GM12878 (cell line): ENCODE measurements at regions not wholly inside any gene's neighbourhood (a gene's known extent, or its start where the extent isn't known, plus 50 kb on each side); places are given as distances from the start of the nearest gene placed in this dataset.

ENCODE experiments used
- ATAC-seq: fragments of 200-7000 bp; cut with Tn5 transposase; 3 replicates; pipeline ENCODE4 v1.9.1; 2020; ENCODE audit warnings: mild to moderate bottlenecking, moderate library complexity
- BruUV-seq: library from RNA; stranded (reverse); fragments of 400-500 nt; replicated peaks from 2 replicates; lab custom pipeline; 2021; lab: Mats Ljungman, UMichigan
- CTCF ChIA-PET: fragments of 300-600 bp; sonication (Branson Sonifier 250); formaldehyde crosslinking; extraction: SDS; loops from one replicate; lab custom pipeline; 2021; ENCODE audit warnings: inconsistent platforms; lab: Yijun Ruan, JAX
- POLR2A ChIA-PET: fragments of 350-600 bp; formaldehyde crosslinking; extraction: SDS; loops from one replicate; lab custom pipeline; 2021; ENCODE audit warnings: inconsistent platforms; lab: Charles Lee
- RAD21 ChIA-PET: fragments of 300-600 bp; sonication (Branson Sonifier 250); formaldehyde crosslinking; loops from one replicate; lab custom pipeline; 2023; ENCODE audit warnings: antibody characterized with exemption; ENCODE audit not compliant: unreplicated experiment; lab: Charles Lee
- SMC1A ChIA-PET: fragments of 300-600 bp; sonication (Branson Sonifier 250); formaldehyde crosslinking; loops from one replicate; lab custom pipeline; 2023; ENCODE audit not compliant: unreplicated experiment, uncharacterized antibody; lab: Charles Lee
- DNase-seq: peaks from one replicate; pipeline ENCODE4 v3.0.0-alpha.2; 2011; ENCODE audit warnings: low read depth, low spot score
- FAIRE-seq: peaks from 3 replicates; lab custom pipeline; 2011; peaks lifted over from hg19 to GRCh38; lab: Jason Lieb, UNC
- H2AFZ ChIP-seq: 2 replicates; pipeline ENCODE4 v1.6.0; 2011; ENCODE audit warnings: low read depth, low read length, control low read depth; ENCODE audit not compliant: control insufficient read depth
- H3K27ac ChIP-seq: 2 replicates; pipeline ENCODE4 v1.5.1; 2011; ENCODE audit warnings: control low read depth; ENCODE audit not compliant: control insufficient read depth, insufficient read depth
- H3K27me3 ChIP-seq, 2 experiments: replicated peaks in 1 of 2; 2 replicates each; pipeline versions ENCODE4 v1.6.0 to v1.6.1; 2011; ENCODE audit warnings: low read length in 1 of 2; ENCODE audit not compliant: control insufficient read depth in 2 of 2, insufficient read depth in 2 of 2
- H3K36me3 ChIP-seq, 2 experiments: 2 replicates each; pipeline ENCODE4 v1.5.1; 2011; ENCODE audit warnings: low read length in 1 of 2; ENCODE audit not compliant: control insufficient read depth in 2 of 2, insufficient read depth in 2 of 2
- H3K4me1 ChIP-seq: 2 replicates; pipeline ENCODE4 v1.6.1; 2011; ENCODE audit warnings: mild to moderate bottlenecking, low read length, moderate library complexity, mixed read lengths; ENCODE audit not compliant: control insufficient read depth, insufficient read depth
- H3K4me2 ChIP-seq: 2 replicates; pipeline ENCODE4 v1.6.0; 2011; ENCODE audit warnings: control low read depth; ENCODE audit not compliant: control insufficient read depth, insufficient read depth
- H3K4me3 ChIP-seq: fragments of 200-600 bp; sonication (generic); 2 replicates; pipeline ENCODE4 v1.5.1; 2016
- H3K79me2 ChIP-seq: 2 replicates; pipeline ENCODE4 v1.6.0; 2011; ENCODE audit warnings: low read length; ENCODE audit not compliant: control insufficient read depth, insufficient read depth
- H3K9ac ChIP-seq: 2 replicates; pipeline ENCODE4 v1.8.0; 2011; ENCODE audit warnings: low read length, control low read depth, mixed read lengths; ENCODE audit not compliant: control insufficient read depth, insufficient read depth
- H3K9me3 ChIP-seq: replicated peaks from 3 replicates; pipeline ENCODE4 v1.5.1; 2011; ENCODE audit warnings: mild to moderate bottlenecking, low read length; ENCODE audit not compliant: control insufficient read depth, insufficient read depth
- H4K20me1 ChIP-seq: 2 replicates; pipeline ENCODE4 v1.6.0; 2011; ENCODE audit not compliant: control insufficient read depth, insufficient read depth
- BCL3 ChIP-seq: IDR thresholded peaks from 2 replicates; pipeline ENCODE4 v1.6.1; 2011; ENCODE audit warnings: borderline replicate concordance, low read depth, mild to moderate bottlenecking, moderate library complexity, low read length; ENCODE audit not compliant: insufficient read depth, poor library complexity, severe bottlenecking
- CREM ChIP-seq: IDR thresholded peaks from 2 replicates; pipeline ENCODE4 v1.6.1; 2014; ENCODE audit warnings: antibody characterized with exemption, low read depth
- EZH2 ChIP-seq: IDR thresholded peaks from 2 replicates; pipeline ENCODE4 v1.6.1; 2012; ENCODE audit warnings: low read depth, mild to moderate bottlenecking, control low read depth, inconsistent platforms, low read length, borderline replicate concordance; ENCODE audit not compliant: control insufficient read depth
- FOXK2 ChIP-seq: fragments of 450-650 bp; IDR thresholded peaks from 2 replicates; pipeline ENCODE4 v1.6.1; 2017; ENCODE audit warnings: mild to moderate bottlenecking, moderate library complexity
- HSF1 ChIP-seq: fragments of 150-350 bp; IDR thresholded peaks from 2 replicates; pipeline ENCODE4 v1.6.1; 2014; ENCODE audit warnings: mild to moderate bottlenecking, low read depth, low read length
- IRF4 ChIP-seq: IDR thresholded peaks from 2 replicates; pipeline ENCODE4 v1.6.1; 2011; ENCODE audit warnings: low read depth, low read length
- PAX8 ChIP-seq: fragments of 450-650 bp; IDR thresholded peaks from 2 replicates; pipeline ENCODE4 v1.6.1; 2017; ENCODE audit warnings: mild to moderate bottlenecking, moderate library complexity
- RELB ChIP-seq: fragments of 450-650 bp; IDR thresholded peaks from 2 replicates; pipeline ENCODE4 v1.6.1; 2017; ENCODE audit warnings: low read depth, mild to moderate bottlenecking, moderate library complexity
- WGBS: methylation state at CpG from one replicate; pipeline ENCODE4 v1.1.6; 2016; ENCODE audit warnings: low lambda C conversion rate; ENCODE audit not compliant: insufficient replicate concordance, insufficient coverage; ENCODE audit errors: missing lambda C conversion rate; 5-methylcytosine and 5-hydroxymethylcytosine counted together
- in situ Hi-C: fragments of 300-500 bp; cut with MboI; formaldehyde crosslinking; loops from 9 replicates; pipeline ENCODE4 v1.14.3; 2018; ENCODE audit warnings: mixed read lengths
- intact Hi-C: fragments of 100-400 bp; cut with micrococcal nuclease; formaldehyde crosslinking; loops from one replicate; pipeline ENCODE4 v1.14.2; 2022; ENCODE audit not compliant: unreplicated experiment
- TF ChIP-seq, protein P1 (sequence below): IDR thresholded peaks from 2 replicates; pipeline ENCODE4 v1.6.1; 2012; ENCODE audit warnings: low read length, inconsistent platforms
- TF ChIP-seq, protein P2 (sequence below): IDR thresholded peaks from 2 replicates; pipeline ENCODE4 v1.6.1; 2012; ENCODE audit warnings: low read depth, low read length, improper control_type of control experiment

DNA sequence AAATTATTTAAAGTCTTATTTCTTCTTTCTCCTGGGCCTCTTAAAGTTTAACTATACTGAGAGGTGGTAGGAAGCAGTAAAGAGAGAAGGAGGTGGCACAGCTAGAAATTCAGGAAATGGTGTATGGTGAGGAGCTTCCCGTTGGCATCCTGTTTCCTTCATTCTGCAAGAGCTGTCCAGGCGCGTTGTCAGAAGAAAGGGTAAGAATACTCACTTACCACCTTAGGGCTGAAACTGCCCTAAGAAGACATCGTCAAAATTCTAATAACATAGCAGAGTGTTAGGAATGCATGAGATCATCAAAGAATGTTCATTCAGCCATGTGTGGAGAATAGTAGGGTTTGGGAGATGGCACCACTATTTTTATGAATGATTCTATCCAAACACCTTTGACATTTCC is 699.6 kb downstream of the MCTP2 start (continued):
- TF ChIP-seq, protein P1, sequence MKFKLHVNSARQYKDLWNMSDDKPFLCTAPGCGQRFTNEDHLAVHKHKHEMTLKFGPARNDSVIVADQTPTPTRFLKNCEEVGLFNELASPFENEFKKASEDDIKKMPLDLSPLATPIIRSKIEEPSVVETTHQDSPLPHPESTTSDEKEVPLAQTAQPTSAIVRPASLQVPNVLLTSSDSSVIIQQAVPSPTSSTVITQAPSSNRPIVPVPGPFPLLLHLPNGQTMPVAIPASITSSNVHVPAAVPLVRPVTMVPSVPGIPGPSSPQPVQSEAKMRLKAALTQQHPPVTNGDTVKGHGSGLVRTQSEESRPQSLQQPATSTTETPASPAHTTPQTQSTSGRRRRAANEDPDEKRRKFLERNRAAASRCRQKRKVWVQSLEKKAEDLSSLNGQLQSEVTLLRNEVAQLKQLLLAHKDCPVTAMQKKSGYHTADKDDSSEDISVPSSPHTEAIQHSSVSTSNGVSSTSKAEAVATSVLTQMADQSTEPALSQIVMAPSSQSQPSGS: no peak
- TF ChIP-seq, all 136 proteins: peak for 0

GRCh38 chr15:94934440-94934839 is 703.1 kb downstream of the MCTP2 start:
- Histone ChIP-seq H3K9me3 (no peaks in the 10 kb centered on the region), H3K36me3 (no peaks in the 10 kb centered on the region), H2AFZ (no peak overlapping the region), H3K27me3 (no peaks in the 10 kb centered on the region), H4K20me1 (no peaks in the 10 kb centered on the region)
- CTCF ChIA-PET: no interaction called here
- SMC1A ChIA-PET: no interaction called here
- DNase-seq (no peak), ATAC-seq (no peak)
- POLR2A ChIA-PET: no interaction called here
- TF ChIP-seq FOXK2: no peak
- TF ChIP-seq PAX8: no peak
- no peak for TF ChIP-seq CREM
- TF ChIP-seq RELB: no peak
- TF ChIP-seq, protein P2, sequence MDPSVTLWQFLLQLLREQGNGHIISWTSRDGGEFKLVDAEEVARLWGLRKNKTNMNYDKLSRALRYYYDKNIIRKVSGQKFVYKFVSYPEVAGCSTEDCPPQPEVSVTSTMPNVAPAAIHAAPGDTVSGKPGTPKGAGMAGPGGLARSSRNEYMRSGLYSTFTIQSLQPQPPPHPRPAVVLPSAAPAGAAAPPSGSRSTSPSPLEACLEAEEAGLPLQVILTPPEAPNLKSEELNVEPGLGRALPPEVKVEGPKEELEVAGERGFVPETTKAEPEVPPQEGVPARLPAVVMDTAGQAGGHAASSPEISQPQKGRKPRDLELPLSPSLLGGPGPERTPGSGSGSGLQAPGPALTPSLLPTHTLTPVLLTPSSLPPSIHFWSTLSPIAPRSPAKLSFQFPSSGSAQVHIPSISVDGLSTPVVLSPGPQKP: no peak
- TF ChIP-seq BCL3: no peak
- no peak for TF ChIP-seq IRF4
- TF ChIP-seq HSF1: no peak
- no peak for TF ChIP-seq EZH2
- TF ChIP-seq, all 136 proteins: peak for 0
- no peaks in the 10 kb centered on the region for H3K4me1 ChIP-seq
- in situ Hi-C loops (no loop called here), intact Hi-C loops (no loop called here)
- WGBS: 15% methylated on average over 3 of the region's 3 CpGs
- no peak overlapping the region for H3K4me2 ChIP-seq
- no peak for FAIRE-seq
- RAD21 ChIA-PET: no interaction called here
- no peak overlapping the region for H3K4me3 ChIP-seq
- BruUV-seq: no TSS peak
- H3K27ac ChIP-seq: no peak overlapping the region
- H3K9ac ChIP-seq: no peak overlapping the region
- H3K79me2 ChIP-seq: no peaks in the 10 kb centered on the region
